Body of pancreas (tissue), 4 donors: ENCODE measurements at regions not wholly inside any gene's neighbourhood (a gene's known extent, or its start where the extent isn't known, plus 50 kb on each side); places are given as distances from the start of the nearest gene placed in this dataset.

Experiments
- ATAC-seq: fragments of 150-250 bp; one replicate; pipeline ENCODE4 v1.9.1; 2016
- DNase-seq, 4 donors: peaks; one replicate each; pipeline ENCODE4 v3.0.0-alpha.2; 2019
- H3K27ac ChIP-seq, 4 donors: fragments of 200-600 bp; sonication (generic); 1 replicate in 3 of 4; 2 replicates in 1 of 4; pipeline versions ENCODE4 v1.5.1 to v1.6.1; 2016 to 2019; ENCODE audit warnings: mild to moderate bottlenecking in 1 of 4, mixed read lengths in 1 of 4, moderate library complexity in 1 of 4
- H3K27me3 ChIP-seq, 2 donors: fragments of 200-600 bp; sonication (generic); one replicate each; pipeline ENCODE4 v1.6.0; 2016; ENCODE audit warnings: mild to moderate bottlenecking in 1 of 2
- H3K36me3 ChIP-seq, 2 donors: fragments of 200-600 bp; sonication (generic); replicated peaks in 1 of 2; 2 replicates each; pipeline ENCODE4 v1.5.1; 2016; ENCODE audit warnings: low read depth in 2 of 2; ENCODE audit not compliant: insufficient read depth in 1 of 2
- H3K4me1 ChIP-seq: fragments of 200-600 bp; sonication (generic); one replicate; pipeline ENCODE4 v1.6.0; 2016
- H3K4me3 ChIP-seq, 2 donors: fragments of 200-600 bp; sonication (generic); 1 replicate in 1 of 2; 2 replicates in 1 of 2; pipeline ENCODE4 v1.5.1; 2016 to 2019
- H3K9me3 ChIP-seq, 3 donors: fragments of 200-600 bp; sonication (generic); 1 replicate in 2 of 3; 2 replicates in 1 of 3; pipeline ENCODE4 v1.5.1; 2016
- POLR2A ChIP-seq, 3 donors: fragments of 450-650 bp; IDR thresholded peaks; one replicate each; pipeline ENCODE4 v1.6.1; 2016; ENCODE audit warnings: antibody characterized with exemption in 3 of 3, mild to moderate bottlenecking in 2 of 3
- WGBS, 2 donors: methylation state at CpG; one replicate each; pipeline ENCODE4 v1.1.5; 2017; 5-methylcytosine and 5-hydroxymethylcytosine counted together
- intact Hi-C: fragments of 100-400 bp; cut with DNase I; formaldehyde crosslinking; loops from one replicate; pipeline ENCODE4 v1.15.1; 2023
- TF ChIP-seq, protein P1 (sequence below), 7 experiments: fragments of 450-650 bp in 4 of 7; fragments of 200-600 bp in 3 of 7; sonication (generic) in 3 of 7; IDR thresholded peaks; one replicate each; pipeline ENCODE4 v1.5.1; 2016 to 2019; ENCODE audit warnings: antibody characterized with exemption in 7 of 7

DNA sequence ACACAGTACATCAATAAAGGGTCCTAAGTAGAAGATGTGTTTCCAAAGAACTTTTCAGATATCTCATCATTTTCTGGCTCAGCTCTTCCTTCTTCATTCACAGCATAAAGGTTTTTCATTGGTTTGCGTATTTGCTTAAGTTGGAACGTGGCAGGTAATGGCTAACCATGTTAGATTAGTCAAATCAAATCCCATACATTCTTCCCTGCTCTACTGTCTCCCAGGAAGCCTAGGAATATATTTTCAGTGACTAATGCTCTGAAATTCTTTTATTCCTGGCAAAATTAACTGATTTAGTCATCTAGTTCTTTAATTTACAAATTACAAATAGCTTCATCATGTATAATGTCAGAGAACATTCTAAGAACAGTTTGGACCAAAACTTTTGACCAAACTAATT lies 99.6 kb upstream of the TMEM161B start:
- Histone ChIP-seq H3K36me3 (no peaks in the 10 kb centered on the region), H3K4me3 (no peak overlapping the region), H3K4me1 (no peaks in the 10 kb centered on the region), H3K27ac (no peak overlapping the region), H3K9me3 (no peaks in the 10 kb centered on the region), H3K27me3 (no peaks in the 10 kb centered on the region)
- WGBS, 2 donors = 61 to 67% methylated on average over 2 of the region's 2 CpGs
- DNase-seq (no peak), ATAC-seq (no peak)
- intact Hi-C loops = no loop called here
- TF ChIP-seq, protein P1, sequence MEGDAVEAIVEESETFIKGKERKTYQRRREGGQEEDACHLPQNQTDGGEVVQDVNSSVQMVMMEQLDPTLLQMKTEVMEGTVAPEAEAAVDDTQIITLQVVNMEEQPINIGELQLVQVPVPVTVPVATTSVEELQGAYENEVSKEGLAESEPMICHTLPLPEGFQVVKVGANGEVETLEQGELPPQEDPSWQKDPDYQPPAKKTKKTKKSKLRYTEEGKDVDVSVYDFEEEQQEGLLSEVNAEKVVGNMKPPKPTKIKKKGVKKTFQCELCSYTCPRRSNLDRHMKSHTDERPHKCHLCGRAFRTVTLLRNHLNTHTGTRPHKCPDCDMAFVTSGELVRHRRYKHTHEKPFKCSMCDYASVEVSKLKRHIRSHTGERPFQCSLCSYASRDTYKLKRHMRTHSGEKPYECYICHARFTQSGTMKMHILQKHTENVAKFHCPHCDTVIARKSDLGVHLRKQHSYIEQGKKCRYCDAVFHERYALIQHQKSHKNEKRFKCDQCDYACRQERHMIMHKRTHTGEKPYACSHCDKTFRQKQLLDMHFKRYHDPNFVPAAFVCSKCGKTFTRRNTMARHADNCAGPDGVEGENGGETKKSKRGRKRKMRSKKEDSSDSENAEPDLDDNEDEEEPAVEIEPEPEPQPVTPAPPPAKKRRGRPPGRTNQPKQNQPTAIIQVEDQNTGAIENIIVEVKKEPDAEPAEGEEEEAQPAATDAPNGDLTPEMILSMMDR (IDR thresholded peaks at IDR 0.05) = no peak
- no peak for TF ChIP-seq POLR2A (IDR thresholded peaks at IDR 0.05)

DNA sequence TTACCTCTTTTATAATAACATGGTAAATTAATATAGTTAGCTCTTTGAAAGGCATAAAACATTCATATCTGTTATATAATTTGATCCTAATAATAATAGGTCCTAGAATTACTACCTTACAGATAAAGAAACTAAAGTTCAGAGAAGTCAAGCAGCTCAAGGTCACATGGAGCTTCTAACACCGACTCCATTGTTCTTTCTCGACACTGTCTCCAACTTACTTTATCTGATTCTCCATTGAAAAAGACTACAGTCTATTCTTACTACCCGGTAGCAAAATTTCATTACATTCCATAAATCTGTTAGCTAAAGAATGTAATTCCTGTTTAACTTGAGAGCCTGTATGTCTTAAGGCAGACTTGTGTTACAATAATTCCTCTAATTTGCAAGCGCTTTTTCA lies 96.3 kb upstream of the TMEM161B start:
- 33 to 35% methylated on average over 4 of the region's 4 CpGs for WGBS, 2 donors
- Histone ChIP-seq H3K36me3 (no peaks in the 10 kb centered on the region), H3K9me3 (no peaks in the 10 kb centered on the region), H3K27ac (no peak overlapping the region), H3K27me3 (no peaks in the 10 kb centered on the region), H3K4me3 (no peak overlapping the region), H3K4me1 (no peaks in the 10 kb centered on the region)
- DNase-seq (no peak), ATAC-seq (no peak)
- intact Hi-C loops = no loop called here
- no peak for TF ChIP-seq POLR2A (IDR thresholded peaks at IDR 0.05)
- TF ChIP-seq, protein P1 (IDR thresholded peaks at IDR 0.05) = no peak

DNA sequence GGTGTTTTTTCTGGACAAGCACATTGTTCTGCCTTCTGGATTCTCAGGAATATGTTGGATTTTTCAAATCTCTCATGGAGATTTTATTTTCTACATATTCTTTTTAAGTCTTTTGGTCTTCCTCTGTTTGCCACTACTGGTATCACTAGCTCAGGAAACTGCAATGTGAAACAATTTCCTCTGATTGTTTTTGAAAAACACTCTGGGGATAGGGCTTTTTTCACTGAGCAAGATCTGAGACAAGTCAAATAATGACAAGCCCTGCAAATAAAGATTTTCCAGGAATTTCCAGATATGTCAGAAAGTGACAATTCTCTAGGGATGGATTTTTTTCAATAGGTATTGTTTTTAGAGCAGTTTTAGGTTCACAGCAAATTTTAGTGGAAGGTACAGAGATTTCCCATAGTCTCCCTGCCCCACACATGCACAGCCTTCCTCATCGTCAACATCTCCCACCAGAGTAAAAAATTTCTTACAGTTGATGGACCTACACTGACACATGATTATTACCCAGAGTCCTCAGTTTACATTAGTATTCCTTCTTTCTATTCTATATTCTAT lies 86.9 kb upstream of the TMEM161B start:
- WGBS, 2 donors = 82 to 95% methylated on average over 1 of the region's 1 CpG
- Histone ChIP-seq H3K36me3 (no peaks in the 10 kb centered on the region), H3K27ac (no peak overlapping the region), H3K4me1 (no peaks in the 10 kb centered on the region), H3K4me3 (no peak overlapping the region), H3K27me3 (no peaks in the 10 kb centered on the region), H3K9me3 (no peaks in the 10 kb centered on the region)
- no peak for DNase-seq
- intact Hi-C loops = no loop called here
- TF ChIP-seq POLR2A (IDR thresholded peaks at IDR 0.05) = no peak
- TF ChIP-seq, protein P1 (IDR thresholded peaks at IDR 0.05) = no peak
- ATAC-seq = no peak

GRCh38 chr5:88325868-88326267 lies 57.2 kb upstream of the TMEM161B start:
- no peak for ATAC-seq
- Histone ChIP-seq H3K4me1 (no peaks in the 10 kb centered on the region), H3K4me3 (no peak overlapping the region), H3K27me3 (no peaks in the 10 kb centered on the region), H3K9me3 (no peaks in the 10 kb centered on the region), H3K27ac (no peak overlapping the region), H3K36me3 (no peaks in the 10 kb centered on the region)
- TF ChIP-seq, protein P1 (IDR thresholded peaks at IDR 0.05) = no peak
- TF ChIP-seq POLR2A (IDR thresholded peaks at IDR 0.05) = no peak
- intact Hi-C loops = no loop called here
- DNase-seq = no peak
- WGBS, 2 donors = 52 to 65% methylated on average over 4 of the region's 4 CpGs

DNA sequence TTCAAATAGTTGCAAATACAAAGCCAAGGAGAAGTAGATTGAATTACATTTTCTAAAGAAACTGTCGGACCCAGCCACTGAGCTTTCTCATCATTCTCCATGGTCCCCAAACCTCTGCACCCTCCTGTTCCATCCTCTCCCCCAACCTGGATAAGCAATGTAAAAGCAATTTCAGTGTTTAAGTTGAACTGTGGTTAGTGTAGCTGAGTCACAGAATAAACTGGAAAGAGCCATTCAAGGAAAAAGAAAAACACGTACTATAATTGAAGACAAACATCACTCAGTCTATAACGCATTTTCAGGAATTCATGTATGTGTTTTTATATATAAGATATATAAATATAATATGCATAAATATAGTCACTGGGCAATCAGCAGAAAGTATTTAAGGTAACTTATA lies 54.1 kb upstream of the TMEM161B start:
- H3K9me3 ChIP-seq = no peaks in the 10 kb centered on the region
- no peak for TF ChIP-seq POLR2A (IDR thresholded peaks at IDR 0.05)
- TF ChIP-seq, protein P1 (IDR thresholded peaks at IDR 0.05) = no peak
- no peak for DNase-seq
- no peaks in the 10 kb centered on the region for H3K27me3 ChIP-seq
- no peaks in the 10 kb centered on the region for H3K36me3 ChIP-seq
- 75 to 87% methylated on average over 3 of the region's 3 CpGs for WGBS, 2 donors
- H3K4me1 ChIP-seq = no peaks in the 10 kb centered on the region
- no peak overlapping the region for H3K4me3 ChIP-seq
- ATAC-seq = no peak
- intact Hi-C loops = no loop called here
- H3K27ac ChIP-seq = no peak overlapping the region
